ENCODE measurements at regions not wholly inside any gene's neighbourhood (a gene's known extent, or its start where the extent isn't known, plus 50 kb on each side); places are given as distances from the start of the nearest gene placed in this dataset.

DNA sequence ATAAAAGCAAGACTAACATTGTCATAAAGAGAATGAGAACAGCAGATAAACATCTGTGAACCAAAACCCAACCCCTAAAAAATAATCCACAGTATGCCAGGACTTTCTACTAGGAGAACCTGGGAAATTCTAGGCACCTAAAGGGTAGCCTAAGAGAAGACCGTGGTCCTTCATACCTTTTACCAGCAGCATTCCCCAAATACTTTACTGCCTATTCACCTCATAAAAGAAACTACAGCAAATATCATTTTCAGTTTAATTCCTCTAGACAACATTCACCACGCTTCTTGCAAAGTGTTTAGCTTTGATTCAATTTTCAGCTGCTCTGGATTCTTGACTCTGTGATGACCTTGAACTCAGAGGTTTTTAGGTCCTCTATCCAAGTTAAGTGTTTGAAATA, 1180.7 kb upstream of the B3GALT2 start:
- TF ChIP-seq, protein P1, sequence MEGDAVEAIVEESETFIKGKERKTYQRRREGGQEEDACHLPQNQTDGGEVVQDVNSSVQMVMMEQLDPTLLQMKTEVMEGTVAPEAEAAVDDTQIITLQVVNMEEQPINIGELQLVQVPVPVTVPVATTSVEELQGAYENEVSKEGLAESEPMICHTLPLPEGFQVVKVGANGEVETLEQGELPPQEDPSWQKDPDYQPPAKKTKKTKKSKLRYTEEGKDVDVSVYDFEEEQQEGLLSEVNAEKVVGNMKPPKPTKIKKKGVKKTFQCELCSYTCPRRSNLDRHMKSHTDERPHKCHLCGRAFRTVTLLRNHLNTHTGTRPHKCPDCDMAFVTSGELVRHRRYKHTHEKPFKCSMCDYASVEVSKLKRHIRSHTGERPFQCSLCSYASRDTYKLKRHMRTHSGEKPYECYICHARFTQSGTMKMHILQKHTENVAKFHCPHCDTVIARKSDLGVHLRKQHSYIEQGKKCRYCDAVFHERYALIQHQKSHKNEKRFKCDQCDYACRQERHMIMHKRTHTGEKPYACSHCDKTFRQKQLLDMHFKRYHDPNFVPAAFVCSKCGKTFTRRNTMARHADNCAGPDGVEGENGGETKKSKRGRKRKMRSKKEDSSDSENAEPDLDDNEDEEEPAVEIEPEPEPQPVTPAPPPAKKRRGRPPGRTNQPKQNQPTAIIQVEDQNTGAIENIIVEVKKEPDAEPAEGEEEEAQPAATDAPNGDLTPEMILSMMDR (conservative IDR thresholded peaks at IDR 0.05; ENCODE audit: low read length) = no peak
- TF ChIP-seq EZH2phosphoT487 (IDR thresholded peaks at IDR 0.05; ENCODE audit: borderline replicate concordance, low read depth, low read length) = no peak
